H1 (cell line): ENCODE measurements at regions not wholly inside any gene's neighbourhood (a gene's known extent, or its start where the extent isn't known, plus 50 kb on each side); places are given as distances from the start of the nearest gene placed in this dataset.

Experiments used
- CTCF ChIA-PET: fragments of 300-600 bp; sonication (Branson Sonifier 250); formaldehyde crosslinking; loops from one replicate; lab custom pipeline; 2021; ENCODE audit not compliant: partially characterized antibody; lab: Charles Lee
- POLR2A ChIA-PET: fragments of 300-600 bp; sonication (Branson Sonifier 250); formaldehyde crosslinking; loops from one replicate; lab custom pipeline; 2021; ENCODE audit warnings: inconsistent platforms; ENCODE audit not compliant: partially characterized antibody; lab: Charles Lee
- DNase-seq, 2 experiments: peaks; one replicate each; pipeline versions ENCODE4 v3.0.0 to v3.0.0-alpha.2; 2010 to 2022; ENCODE audit warnings: low spot score in 2 of 2, low read depth in 1 of 2, mixed read lengths in 1 of 2
- FAIRE-seq: peaks from 2 replicates; lab custom pipeline; 2011; peaks lifted over from hg19 to GRCh38; lab: Jason Lieb, UNC
- H2AFZ ChIP-seq: 2 replicates; pipeline ENCODE4 v1.8.1; 2012; ENCODE audit warnings: low read length, inconsistent platforms
- H2AK5ac ChIP-seq: 2 replicates; pipeline ENCODE4 v1.6.1; 2013; ENCODE audit warnings: low read depth, low read length
- H2BK120ac ChIP-seq: replicated peaks from 2 replicates; pipeline ENCODE3; 2013; ENCODE audit warnings: low read depth, low read length, inconsistent platforms
- H2BK12ac ChIP-seq: 2 replicates; pipeline ENCODE4 v1.6.1; 2013; ENCODE audit warnings: low read depth, low read length
- H2BK15ac ChIP-seq: 2 replicates; pipeline ENCODE4 v1.6.1; 2013; ENCODE audit warnings: low read length
- H2BK20ac ChIP-seq: 2 replicates; pipeline ENCODE4 v1.6.1; 2013; ENCODE audit warnings: low read length
- H2BK5ac ChIP-seq: 2 replicates; pipeline ENCODE4 v1.6.1; 2013; ENCODE audit warnings: low read depth, low read length
- H3K14ac ChIP-seq: 2 replicates; pipeline ENCODE4 v1.6.1; 2013; ENCODE audit warnings: inconsistent platforms; ENCODE audit not compliant: insufficient read length
- H3K18ac ChIP-seq: 2 replicates; pipeline ENCODE4 v1.6.1; 2013; ENCODE audit warnings: low read length; ENCODE audit errors: extremely low read depth
- H3K23ac ChIP-seq: 2 replicates; pipeline ENCODE4 v1.6.1; 2013; ENCODE audit warnings: inconsistent platforms; ENCODE audit not compliant: insufficient read length
- H3K23me2 ChIP-seq: 2 replicates; pipeline ENCODE4 v1.6.1; 2013; ENCODE audit warnings: low read depth, low read length
- H3K27ac ChIP-seq: 2 replicates; pipeline ENCODE4 v1.6.1; 2011; ENCODE audit warnings: low read depth, low read length, inconsistent platforms
- H3K27me3 ChIP-seq, 4 experiments: replicated peaks in 1 of 4; 1 replicate in 1 of 4; 2 replicates in 3 of 4; pipeline versions ENCODE4 v1.6.1 to v1.8.1; 2011 to 2013; ENCODE audit warnings: low read length in 3 of 4, mild to moderate bottlenecking in 3 of 4, inconsistent platforms in 2 of 4, mixed read lengths in 2 of 4, moderate library complexity in 1 of 4; ENCODE audit not compliant: control insufficient read depth in 3 of 4, insufficient read depth in 3 of 4; ENCODE audit errors: extremely low read depth in 1 of 4
- H3K36me3 ChIP-seq, 4 experiments: 2 replicates each; pipeline versions ENCODE4 v1.6.1 to v1.8.1; 2011 to 2013; ENCODE audit warnings: mild to moderate bottlenecking in 4 of 4, low read length in 3 of 4, moderate library complexity in 2 of 4, control low read depth in 1 of 4, inconsistent platforms in 1 of 4; ENCODE audit not compliant: insufficient read depth in 4 of 4, control insufficient read depth in 2 of 4
- H3K4ac ChIP-seq: replicated peaks from 2 replicates; pipeline ENCODE3; 2013; ENCODE audit warnings: low read length, low read depth, mixed read lengths, inconsistent platforms; ENCODE audit not compliant: insufficient read length
- H3K4me1 ChIP-seq, 4 experiments: replicated peaks in 1 of 4; 1 replicate in 1 of 4; 2 replicates in 3 of 4; pipeline versions ENCODE4 v1.6.1 to v1.8.1; 2011 to 2013; ENCODE audit warnings: low read length in 3 of 4, inconsistent platforms in 2 of 4, mixed read lengths in 1 of 4; ENCODE audit not compliant: insufficient read depth in 4 of 4, control insufficient read depth in 3 of 4
- H3K4me2 ChIP-seq, 2 experiments: 2 replicates each; pipeline versions ENCODE4 v1.6.1 to v1.8.1; 2011 to 2013; ENCODE audit warnings: low read depth in 2 of 2, low read length in 2 of 2, control low read depth in 1 of 2, inconsistent platforms in 1 of 2, mild to moderate bottlenecking in 1 of 2; ENCODE audit not compliant: insufficient read depth in 1 of 2
- H3K4me3 ChIP-seq, 4 experiments: fragments of 200-600, 300-600 bp in 1 of 4; sonication (generic), shearing (Covaris generic), sonication (Bioruptor Twin) in 1 of 4; 2 replicates each; pipeline versions ENCODE4 v1.5.1 to v1.8.1; 2011 to 2016; ENCODE audit warnings: low read length in 4 of 4, low read depth in 3 of 4, control low read depth in 2 of 4, inconsistent platforms in 2 of 4, mild to moderate bottlenecking in 2 of 4, mixed read lengths in 1 of 4, moderate library complexity in 1 of 4; ENCODE audit not compliant: insufficient read depth in 2 of 4; ENCODE audit errors: extremely low read depth in 1 of 4
- H3K56ac ChIP-seq: replicated peaks from 2 replicates; pipeline ENCODE3; 2013; ENCODE audit warnings: low read depth, mild to moderate bottlenecking, mixed read lengths, low read length, inconsistent platforms; ENCODE audit not compliant: insufficient read length
- H3K79me1 ChIP-seq: 2 replicates; pipeline ENCODE4 v1.6.1; 2013; ENCODE audit warnings: low read depth, low read length, control low read depth
- H3K79me2 ChIP-seq, 2 experiments: 2 replicates each; pipeline versions ENCODE4 v1.6.1 to v1.8.1; 2012 to 2013; ENCODE audit warnings: low read length in 2 of 2, mild to moderate bottlenecking in 2 of 2, inconsistent platforms in 1 of 2; ENCODE audit not compliant: insufficient read depth in 2 of 2, control insufficient read depth in 1 of 2
- H3K9ac ChIP-seq, 4 experiments: replicated peaks in 1 of 4; 1 replicate in 1 of 4; 2 replicates in 3 of 4; pipeline versions ENCODE4 v1.6.1 to v1.8.1; 2011 to 2013; ENCODE audit warnings: low read depth in 3 of 4, low read length in 3 of 4, control low read depth in 2 of 4, mild to moderate bottlenecking in 2 of 4, moderate library complexity in 2 of 4, inconsistent platforms in 1 of 4; ENCODE audit errors: extremely low read depth in 1 of 4
- H3K9me3 ChIP-seq, 2 experiments: 2 replicates each; pipeline versions ENCODE4 v1.6.1 to v1.8.1; 2012 to 2013; ENCODE audit warnings: mild to moderate bottlenecking in 2 of 2, moderate library complexity in 2 of 2, control low read depth in 1 of 2, inconsistent platforms in 1 of 2, low read depth in 1 of 2, low read length in 1 of 2, mixed read lengths in 1 of 2; ENCODE audit not compliant: insufficient read depth in 2 of 2
- H4K20me1 ChIP-seq, 2 experiments: replicated peaks in 1 of 2; 2 replicates each; pipeline versions ENCODE3 to v1.8.1; 2011 to 2013; ENCODE audit warnings: inconsistent platforms in 2 of 2, low read length in 2 of 2, mild to moderate bottlenecking in 1 of 2; ENCODE audit not compliant: insufficient read depth in 2 of 2, control insufficient read depth in 1 of 2
- H4K5ac ChIP-seq: 2 replicates; pipeline ENCODE4 v1.6.1; 2013; ENCODE audit warnings: low read length, low read depth, mixed read lengths, inconsistent platforms; ENCODE audit not compliant: insufficient read length
- H4K8ac ChIP-seq: 2 replicates; pipeline ENCODE4 v1.8.0; 2013; ENCODE audit warnings: mild to moderate bottlenecking, moderate library complexity, low read length, inconsistent platforms; ENCODE audit not compliant: insufficient read depth; ENCODE audit errors: extremely low read depth
- H4K91ac ChIP-seq: replicated peaks from 2 replicates; pipeline ENCODE3; 2013; ENCODE audit warnings: low read length, mixed read lengths, inconsistent platforms; ENCODE audit not compliant: insufficient read length
- CTBP2 ChIP-seq: IDR thresholded peaks from 2 replicates; pipeline ENCODE4 v1.7.0; 2011; ENCODE audit warnings: borderline replicate concordance, mild to moderate bottlenecking, moderate library complexity, mixed read lengths, low read length; ENCODE audit not compliant: insufficient read depth, insufficient read length
- MAFK ChIP-seq: IDR thresholded peaks from 2 replicates; pipeline ENCODE4 v1.6.1; 2012; ENCODE audit warnings: low read depth, mild to moderate bottlenecking, improper control_type of control experiment, low read length
- WGBS, 2 experiments: shearing (Covaris generic) in 1 of 2; methylation state at CpG; one replicate each; pipeline versions ENCODE4 v1.1.6 to v1.1.7; 2013 to 2015; ENCODE audit warnings: low lambda C conversion rate in 2 of 2, mixed read lengths in 2 of 2, inconsistent platforms in 1 of 2, low coverage in 1 of 2, missing lambda C conversion rate in 1 of 2; ENCODE audit not compliant: insufficient replicate concordance in 2 of 2, insufficient coverage in 1 of 2, insufficient read length in 1 of 2; ENCODE audit errors: extremely low coverage in 1 of 2, missing lambda C conversion rate in 1 of 2; 5-methylcytosine and 5-hydroxymethylcytosine counted together

DNA sequence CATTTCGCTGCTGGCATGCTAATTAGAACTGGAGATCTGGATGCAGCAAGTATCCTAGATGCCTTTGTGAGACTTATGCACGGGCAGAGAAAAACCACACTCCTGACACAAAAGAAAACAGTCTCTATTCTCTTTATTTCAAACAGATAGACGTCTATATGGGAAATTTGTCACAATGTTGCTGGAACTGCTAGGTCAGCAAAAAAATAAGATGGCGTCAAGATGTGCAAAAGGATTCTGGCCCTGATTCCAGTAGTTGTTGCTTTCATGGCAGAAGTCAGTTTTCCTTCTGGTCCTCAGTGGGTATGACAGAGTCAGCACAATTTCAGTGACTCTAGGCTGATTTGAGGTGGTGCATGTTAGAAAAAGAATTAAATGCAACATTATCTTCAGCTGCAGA, 1068.0 kb downstream of the SLITRK5 start:
- Histone ChIP-seq H3K27me3 (no peaks in the 10 kb centered on the region), H3K56ac (no peak overlapping the region), H3K4ac (no peak overlapping the region), H3K9me3 (peaks cover 0 to 4% of the 10 kb centered on the region in 2 experiments; a peak in 1 of 4 replicates), H3K4me1 (no peaks in the 10 kb centered on the region), H4K8ac (no peak overlapping the region), H3K4me2 (no peak overlapping the region), H3K79me1 (no peaks in the 10 kb centered on the region), H3K23ac (no peak overlapping the region), H3K14ac (no peak overlapping the region), H2AK5ac (no peak overlapping the region), H3K9ac (no peak overlapping the region), H3K18ac (no peak overlapping the region), H3K27ac (no peak overlapping the region), H2BK120ac (no peak overlapping the region), H3K36me3 (no peaks in the 10 kb centered on the region), H3K23me2 (no peaks in the 10 kb centered on the region), H2BK15ac (no peak overlapping the region), H4K91ac (no peak overlapping the region), H2BK5ac (no peak overlapping the region), H4K20me1 (no peaks in the 10 kb centered on the region), H2AFZ (0 out of 2 replicates have a peak overlapping the region, but pooled peaks have one; percentile 7), H3K4me3 (no peak overlapping the region), H3K79me2 (no peaks in the 10 kb centered on the region), H2BK12ac (no peak overlapping the region), H4K5ac (no peak overlapping the region), H2BK20ac (no peak overlapping the region)
- WGBS, 2 experiments: 93% methylated on average over 4 of the region's 4 CpGs; no CpG with 5 or more reads in 1 of the 2 experiments
- TF ChIP-seq MAFK (peak; percentile 89), CTBP2 (no peak)
- DNase-seq: no peak
- FAIRE-seq: no peak
- ChIA-PET CTCF (no interaction called here), POLR2A (no interaction called here)
